ENCODE measurements at regions not wholly inside any gene's neighbourhood (a gene's known extent, or its start where the extent isn't known, plus 50 kb on each side); places are given as distances from the start of the nearest gene placed in this dataset.

GRCh38 chr11:119921571-119921970 is 192.6 kb upstream of the NECTIN1 start:
- H2AFZ ChIP-seq (replicated peaks; ENCODE audit: low read length, poor library complexity) = no peak overlapping the region
- BruUV-seq (replicated peaks) = no TSS peak
- H2AK5ac ChIP-seq (ENCODE audit: low read depth, low read length) = no peak overlapping the region
- DNase-seq (no peak), ATAC-seq (ENCODE audit: low read depth) (no peak)
- no peak overlapping the region for H2AK9ac ChIP-seq (replicated peaks; ENCODE audit: low read depth, low read length, poor library complexity)
- no peak overlapping the region for H3K23ac ChIP-seq (ENCODE audit: low read depth, low read length)
- WGBS, 2 experiments (ENCODE audit: extremely low coverage in 2 of 2, insufficient read length in 1 of 2) = no CpG with 5 or more reads among the region's 8 CpGs
- TF ChIP-seq SMC3 (IDR thresholded peaks at IDR 0.05; ENCODE audit: low read depth, low read length) (no peak), USF2 (IDR thresholded peaks at IDR 0.05; ENCODE audit: low read depth, low read length) (no peak), MAFK (IDR thresholded peaks at IDR 0.05; ENCODE audit: low read depth, low read length) (no peak), RAD21 (IDR thresholded peaks at IDR 0.05; ENCODE audit: low read length) (no peak), ELK1 (IDR thresholded peaks at IDR 0.05; ENCODE audit: borderline replicate concordance, low read depth, low read length) (no peak), BHLHE40 (IDR thresholded peaks at IDR 0.05; ENCODE audit: low read depth, low read length) (no peak), CEBPB (IDR thresholded peaks at IDR 0.05; ENCODE audit: low read depth, low read length) (no peak), CHD1 (IDR thresholded peaks at IDR 0.05; ENCODE audit: low read depth, low read length) (no peak), RFX5 (IDR thresholded peaks at IDR 0.05; ENCODE audit: low read depth, low read length) (no peak), RCOR1 (IDR thresholded peaks at IDR 0.05; ENCODE audit: insufficient replicate concordance, low read length) (no peak), POLR2A (IDR thresholded peaks at IDR 0.05; ENCODE audit: low read depth, low read length) (no peak), NFE2L2 (IDR thresholded peaks at IDR 0.05; ENCODE audit: low read depth, low read length) (no peak), FOS (IDR thresholded peaks at IDR 0.05; ENCODE audit: low read depth, low read length) (no peak)
- H3K4me2 ChIP-seq (ENCODE audit: low read depth, low read length) = no peak overlapping the region
- dilution Hi-C loops (cut with HindIII; ENCODE audit: low sequenced_read_pairs, unreplicated experiment) (no loop called here), intact Hi-C loops (cut with micrococcal nuclease) (no loop called here), in situ Hi-C loops (cut with MboI; ENCODE audit: low sequenced_read_pairs) (no loop called here)
- H3K9me3 ChIP-seq (ENCODE audit: control insufficient read depth, insufficient read depth, low read length) = no peaks in the 10 kb centered on the region
- no peaks in the 10 kb centered on the region for H4K20me1 ChIP-seq (ENCODE audit: insufficient read depth, low read length)
- no peak overlapping the region for H4K8ac ChIP-seq (ENCODE audit: low read depth in 2 of 2, low read length in 2 of 2)
- no peak overlapping the region for H3K27ac ChIP-seq (ENCODE audit: insufficient read depth, low read length)
- H3K4me3 ChIP-seq (ENCODE audit: insufficient read depth, low read depth, low read length) = no peak overlapping the region
- no peak overlapping the region for H3K18ac ChIP-seq (ENCODE audit: low read depth, low read length)
- CTCF ChIA-PET = no interaction called here
- no peak overlapping the region for H2BK120ac ChIP-seq (ENCODE audit: low read depth, low read length)
- H3K27me3 ChIP-seq (ENCODE audit: control insufficient read depth, insufficient read depth, low read length) = peaks cover 21% of the 10 kb centered on the region
- H3K36me3 ChIP-seq (ENCODE audit: control insufficient read depth, insufficient read depth, low read length) = no peaks in the 10 kb centered on the region
- H2BK15ac ChIP-seq (ENCODE audit: low read depth, low read length) = no peak overlapping the region
- POLR2A ChIA-PET (ENCODE audit: unreplicated experiment) = no interaction called here
- no peaks in the 10 kb centered on the region for H3K79me1 ChIP-seq (ENCODE audit: low read depth in 1 of 2, low read length in 2 of 2)
- H3K14ac ChIP-seq (replicated peaks; ENCODE audit: low read depth, low read length) = no peak overlapping the region
- H2BK20ac ChIP-seq (ENCODE audit: low read depth, low read length) = no peak overlapping the region
- H4K5ac ChIP-seq (ENCODE audit: low read depth, low read length) = no peak overlapping the region
- H2BK5ac ChIP-seq (ENCODE audit: low read depth, low read length, poor library complexity, severe bottlenecking) = no peak overlapping the region
- no peaks in the 10 kb centered on the region for H3K9me1 ChIP-seq (ENCODE audit: insufficient read depth, low read length)
- H4K91ac ChIP-seq (ENCODE audit: insufficient read depth, low read depth, low read length) = no peak overlapping the region
- H3K9ac ChIP-seq (ENCODE audit: low read depth, low read length) = no peak overlapping the region
- no peak overlapping the region for H3K4ac ChIP-seq (ENCODE audit: low read depth, low read length)
- no peaks in the 10 kb centered on the region for H3K4me1 ChIP-seq (ENCODE audit: control insufficient read depth, insufficient read depth, low read length)
- H3K56ac ChIP-seq (ENCODE audit: extremely low read depth, insufficient read depth, low read length) = no peak overlapping the region

All from IMR-90 (cell line).